ENCODE measurements at regions not wholly inside any gene's neighbourhood (a gene's known extent, or its start where the extent isn't known, plus 50 kb on each side); places are given as distances from the start of the nearest gene placed in this dataset.

DNA sequence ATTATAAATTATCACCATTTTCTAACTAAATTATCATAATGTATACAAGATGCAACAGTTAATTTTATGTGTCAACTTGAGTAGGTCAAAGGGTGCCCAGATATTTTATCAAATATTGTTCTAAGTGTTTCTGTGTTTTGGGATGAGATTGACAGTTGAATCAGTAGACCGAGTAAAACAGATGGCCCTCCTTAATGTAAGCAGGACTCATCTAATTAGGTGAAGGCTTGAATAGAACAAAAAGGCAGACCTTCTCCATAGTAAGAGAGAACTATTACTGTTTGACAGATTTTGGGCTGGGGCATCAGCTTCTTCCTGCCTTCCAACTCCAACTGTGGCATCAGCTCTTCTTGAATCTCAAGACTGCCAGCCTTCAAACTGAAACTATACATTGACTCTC lies 185.8 kb downstream of the TRAM1L1 start:
- Histone ChIP-seq H3K4me1 (no peaks in the 10 kb centered on the region), H3K9me3 (no peaks in the 10 kb centered on the region), H3K36me3 (no peaks in the 10 kb centered on the region), H3K27ac (no peak overlapping the region), H3K4me3 (no peak overlapping the region), H3K27me3 (no peaks in the 10 kb centered on the region)
- DNase-seq (ENCODE audit: low spot score in 2 of 2) = no peak
- 93% methylated on average over 1 of the region's 1 CpG for WGBS
- TF ChIP-seq POLR2A (IDR thresholded peaks at IDR 0.05) = no peak
- no peak for TF ChIP-seq POLR2AphosphoS5 (IDR thresholded peaks at IDR 0.05)
- TF ChIP-seq EP300 (IDR thresholded peaks at IDR 0.05) = no peak

DNA sequence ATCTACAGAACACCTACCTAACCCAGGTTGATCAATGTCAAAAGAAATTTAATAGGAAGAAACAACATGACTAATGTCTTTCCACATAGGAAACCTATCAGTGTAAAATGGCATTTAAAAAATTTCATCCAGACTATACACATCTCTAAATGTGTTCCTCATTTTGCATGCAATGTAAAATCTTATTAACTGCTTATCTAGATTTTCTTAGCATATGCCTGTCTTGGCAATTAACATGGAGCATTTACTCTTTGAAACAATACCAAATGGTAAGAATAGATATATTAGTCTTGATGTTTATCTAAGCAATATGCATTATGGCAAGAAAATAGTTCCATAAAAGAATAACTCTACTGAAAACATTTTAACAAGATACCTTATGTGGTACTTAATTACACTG lies 199.8 kb downstream of the TRAM1L1 start:
- TF ChIP-seq POLR2A (IDR thresholded peaks at IDR 0.05) (no peak), EP300 (IDR thresholded peaks at IDR 0.05) (no peak), POLR2AphosphoS5 (IDR thresholded peaks at IDR 0.05) (no peak)
- TF ChIP-seq, protein P1, sequence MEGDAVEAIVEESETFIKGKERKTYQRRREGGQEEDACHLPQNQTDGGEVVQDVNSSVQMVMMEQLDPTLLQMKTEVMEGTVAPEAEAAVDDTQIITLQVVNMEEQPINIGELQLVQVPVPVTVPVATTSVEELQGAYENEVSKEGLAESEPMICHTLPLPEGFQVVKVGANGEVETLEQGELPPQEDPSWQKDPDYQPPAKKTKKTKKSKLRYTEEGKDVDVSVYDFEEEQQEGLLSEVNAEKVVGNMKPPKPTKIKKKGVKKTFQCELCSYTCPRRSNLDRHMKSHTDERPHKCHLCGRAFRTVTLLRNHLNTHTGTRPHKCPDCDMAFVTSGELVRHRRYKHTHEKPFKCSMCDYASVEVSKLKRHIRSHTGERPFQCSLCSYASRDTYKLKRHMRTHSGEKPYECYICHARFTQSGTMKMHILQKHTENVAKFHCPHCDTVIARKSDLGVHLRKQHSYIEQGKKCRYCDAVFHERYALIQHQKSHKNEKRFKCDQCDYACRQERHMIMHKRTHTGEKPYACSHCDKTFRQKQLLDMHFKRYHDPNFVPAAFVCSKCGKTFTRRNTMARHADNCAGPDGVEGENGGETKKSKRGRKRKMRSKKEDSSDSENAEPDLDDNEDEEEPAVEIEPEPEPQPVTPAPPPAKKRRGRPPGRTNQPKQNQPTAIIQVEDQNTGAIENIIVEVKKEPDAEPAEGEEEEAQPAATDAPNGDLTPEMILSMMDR (IDR thresholded peaks at IDR 0.05) = no peak
- no peak for DNase-seq (ENCODE audit: low spot score in 2 of 2)
- Histone ChIP-seq H3K27me3 (no peaks in the 10 kb centered on the region), H3K27ac (no peak overlapping the region), H3K36me3 (no peaks in the 10 kb centered on the region), H3K4me1 (no peaks in the 10 kb centered on the region), H3K9me3 (no peaks in the 10 kb centered on the region), H3K4me3 (no peak overlapping the region)

DNA sequence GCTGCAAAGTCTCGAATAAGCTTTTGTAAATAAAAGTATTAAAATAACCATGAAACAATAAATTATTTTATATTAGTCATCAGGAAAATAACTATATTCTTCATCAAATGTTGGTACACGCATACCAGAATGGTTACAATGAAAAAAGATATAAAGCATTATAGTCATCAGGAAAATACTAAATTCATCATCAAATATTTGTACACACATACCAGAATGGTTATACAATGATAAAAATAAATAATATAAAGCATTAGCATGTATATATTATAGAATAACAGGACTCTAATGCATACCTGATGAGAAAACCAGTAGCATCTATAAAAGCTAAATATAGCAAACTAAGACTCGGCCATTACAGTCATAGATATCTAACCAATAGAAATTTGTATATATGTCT lies 202.9 kb downstream of the TRAM1L1 start:
- H3K4me1 ChIP-seq = no peaks in the 10 kb centered on the region
- no peaks in the 10 kb centered on the region for H3K9me3 ChIP-seq
- H3K4me3 ChIP-seq = no peak overlapping the region
- no peak overlapping the region for H3K27ac ChIP-seq
- no peak for DNase-seq (ENCODE audit: low spot score in 2 of 2)
- H3K27me3 ChIP-seq = no peaks in the 10 kb centered on the region
- 90% methylated on average over 3 of the region's 3 CpGs for WGBS
- H3K36me3 ChIP-seq = no peaks in the 10 kb centered on the region
- no peak for TF ChIP-seq EP300 (IDR thresholded peaks at IDR 0.05)
- TF ChIP-seq, protein P1 (IDR thresholded peaks at IDR 0.05) = no peak
- no peak for TF ChIP-seq POLR2A (IDR thresholded peaks at IDR 0.05)
- TF ChIP-seq POLR2AphosphoS5 (IDR thresholded peaks at IDR 0.05) = no peak

DNA sequence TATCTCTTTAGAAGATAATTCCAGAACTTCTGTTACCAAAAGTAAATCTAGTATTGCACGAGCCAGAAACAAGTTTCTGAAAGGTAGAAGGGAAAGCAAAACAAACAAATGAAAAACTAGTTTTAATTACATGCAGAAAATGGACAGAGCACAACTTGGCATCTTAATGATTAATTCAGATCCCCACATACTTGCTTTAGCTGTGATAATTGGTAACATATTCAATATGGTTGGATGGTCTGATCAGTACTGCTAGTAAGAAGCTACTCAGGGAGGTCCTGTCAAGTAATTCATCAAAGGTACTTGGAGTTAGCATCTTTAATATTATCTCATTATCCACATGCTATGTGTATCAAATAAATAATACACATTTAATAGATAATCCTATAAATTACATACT lies 204.3 kb downstream of the TRAM1L1 start:
- 42% methylated on average over 1 of the region's 1 CpG for WGBS
- no peaks in the 10 kb centered on the region for H3K4me1 ChIP-seq
- no peak overlapping the region for H3K4me3 ChIP-seq
- no peaks in the 10 kb centered on the region for H3K36me3 ChIP-seq
- no peaks in the 10 kb centered on the region for H3K27me3 ChIP-seq
- H3K9me3 ChIP-seq = no peaks in the 10 kb centered on the region
- DNase-seq (ENCODE audit: low spot score in 2 of 2) = no peak
- TF ChIP-seq, protein P1 (IDR thresholded peaks at IDR 0.05) = no peak
- no peak for TF ChIP-seq POLR2AphosphoS5 (IDR thresholded peaks at IDR 0.05)
- no peak for TF ChIP-seq EP300 (IDR thresholded peaks at IDR 0.05)
- no peak for TF ChIP-seq POLR2A (IDR thresholded peaks at IDR 0.05)
- H3K27ac ChIP-seq = no peak overlapping the region

DNA sequence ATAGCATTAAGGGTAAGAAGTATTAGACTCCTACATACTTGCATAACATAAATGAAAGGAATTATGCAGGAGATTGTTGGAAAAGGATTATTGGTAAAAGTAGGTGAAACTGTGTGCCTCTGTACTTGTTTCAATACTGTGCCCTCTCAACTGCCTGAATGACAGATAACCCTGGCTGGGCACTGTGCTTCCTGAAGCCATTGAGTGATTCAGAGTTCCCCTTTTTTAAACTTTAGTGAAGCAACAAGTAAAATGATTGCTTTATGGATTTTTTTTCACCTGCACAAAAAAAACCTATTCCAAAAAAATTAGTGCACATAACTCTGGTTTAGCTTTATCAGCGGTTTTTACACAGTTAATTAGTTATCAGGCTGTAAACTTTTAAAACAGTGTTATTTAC lies 204.8 kb downstream of the TRAM1L1 start:
- WGBS = 72% methylated on average over 1 of the region's 1 CpG
- no peaks in the 10 kb centered on the region for H3K36me3 ChIP-seq

More for the DNA sequence above, 204.8 kb downstream of the TRAM1L1 start:
- no peaks in the 10 kb centered on the region for H3K27me3 ChIP-seq
- no peak overlapping the region for H3K4me3 ChIP-seq
- H3K9me3 ChIP-seq = no peaks in the 10 kb centered on the region
- no peaks in the 10 kb centered on the region for H3K4me1 ChIP-seq
- no peak for DNase-seq (ENCODE audit: low spot score in 2 of 2)
- TF ChIP-seq POLR2AphosphoS5 (IDR thresholded peaks at IDR 0.05) (no peak), POLR2A (IDR thresholded peaks at IDR 0.05) (no peak), EP300 (IDR thresholded peaks at IDR 0.05) (no peak)
- TF ChIP-seq, protein P1 (IDR thresholded peaks at IDR 0.05) = no peak
- H3K27ac ChIP-seq = no peak overlapping the region

Measured in suprapubic skin (tissue), 4 donors.